GM10266 (cell line): ENCODE measurements at regions not wholly inside any gene's neighbourhood (a gene's known extent, or its start where the extent isn't known, plus 50 kb on each side); places are given as distances from the start of the nearest gene placed in this dataset.

ENCODE experiments used
- DNase-seq: peaks from one replicate; pipeline ENCODE4 v3.0.0; 2012; ENCODE audit errors: extremely low spot score
- CTCF ChIP-seq: IDR thresholded peaks from 2 replicates; pipeline ENCODE4 v1.5.1; 2012; ENCODE audit warnings: mild to moderate bottlenecking, low read depth; ENCODE audit not compliant: control insufficient read depth, insufficient read depth; ENCODE audit errors: missing control alignments

GRCh38 chr20:12955611-12956010 lies 53.2 kb upstream of the SPTLC3 start:
- no peak for TF ChIP-seq CTCF
- no peak for DNase-seq

- TF ChIP-seq CTCF = no peak
- DNase-seq = no peak
Measured at GRCh38 chr20:12956303-12956702, 52.5 kb upstream of the SPTLC3 start.

- DNase-seq = no peak
- no peak for TF ChIP-seq CTCF
Measured at GRCh38 chr20:12957968-12958367, 50.8 kb upstream of the SPTLC3 start.
